Mucosa of descending colon (tissue), 3 donors: ENCODE measurements at regions not wholly inside any gene's neighbourhood (a gene's known extent, or its start where the extent isn't known, plus 50 kb on each side); places are given as distances from the start of the nearest gene placed in this dataset.
A peak's percentile ranks its signal among the peaks of the same experiment; 100 is the strongest.

Source experiments
- ATAC-seq: fragments of 200-7000 bp; cut with Tn5 transposase; one replicate; pipeline ENCODE4 v1.9.1; 2020; ENCODE audit warnings: mild to moderate bottlenecking, moderate library complexity
- DNase-seq, 3 donors: peaks; one replicate each; pipeline ENCODE4 v3.0.0-alpha.2; 2020
- H3K36me3 ChIP-seq: fragments of 200-600 bp; one replicate; pipeline ENCODE4 v1.8.0; 2021; ENCODE audit warnings: low read depth, mild to moderate bottlenecking
- H3K4me1 ChIP-seq: fragments of 200-600 bp; one replicate; pipeline ENCODE4 v1.8.0; 2021; ENCODE audit warnings: low read depth, mild to moderate bottlenecking
- H3K4me3 ChIP-seq: fragments of 200-600 bp; one replicate; pipeline ENCODE4 v1.8.0; 2021; ENCODE audit warnings: mild to moderate bottlenecking
- H3K9me3 ChIP-seq: fragments of 200-600 bp; one replicate; pipeline ENCODE4 v1.8.0; 2021; ENCODE audit warnings: mild to moderate bottlenecking
- CTCF ChIP-seq: fragments of 200-600 bp; IDR thresholded peaks from one replicate; pipeline ENCODE4 v1.8.0; 2022; ENCODE audit warnings: antibody characterized with exemption, mild to moderate bottlenecking
- intact Hi-C, 2 donors: fragments of 100-400 bp; cut with DNase I in 1 of 2; cut with micrococcal nuclease in 1 of 2; formaldehyde crosslinking; loops; one replicate each; pipeline versions ENCODE4 v1.11.0 to v1.11.1; 2022; cut with DNase I, micrococcal nuclease
- donor health status: DM: no; HTN: no; CAD: no; lungs with moderate emphysema.
- donor health status: DM: no; HTN: no; CAD: no.
- donor health status: DM: no; HTN: yes; CAD: no.

- no peaks in the 10 kb centered on the region for H3K36me3 ChIP-seq
- peak in 2 of 3 donors; percentile 64 to 92 for DNase-seq
- H3K4me1 ChIP-seq: no peaks in the 10 kb centered on the region
- intact Hi-C loops: loop anchor here (5.0 kb wide), 2 partner anchors 122 to 127 kb away; no protein-coding TSS in a partner anchor
- no peak overlapping the region for H3K4me3 ChIP-seq
- H3K9me3 ChIP-seq: no peaks in the 10 kb centered on the region
- TF ChIP-seq CTCF: peak; percentile 77
- peak; percentile 87 for ATAC-seq
These were observed 165.2 kb upstream of the UMPS start for GRCh38 chr3:124565013-124565412.

GRCh38 chr3:124565551-124565950 lies 164.7 kb upstream of the UMPS start:
- DNase-seq (no peak), ATAC-seq (no peak)
- no peak for TF ChIP-seq CTCF
- intact Hi-C loops: loop anchor here (5.0 kb wide), 2 partner anchors 122 to 127 kb away; no protein-coding TSS in a partner anchor
- no peaks in the 10 kb centered on the region for H3K36me3 ChIP-seq
- H3K9me3 ChIP-seq: no peaks in the 10 kb centered on the region
- no peak overlapping the region for H3K4me3 ChIP-seq
- H3K4me1 ChIP-seq: no peaks in the 10 kb centered on the region

GRCh38 chr3:124566701-124567100 lies 163.6 kb upstream of the UMPS start:
- H3K4me1 ChIP-seq: no peaks in the 10 kb centered on the region
- H3K36me3 ChIP-seq: no peaks in the 10 kb centered on the region
- intact Hi-C loops: loop anchor here (5.0 kb wide), 2 partner anchors 121 to 126 kb away; no protein-coding TSS in a partner anchor

GRCh38 chr3:124567179-124567578 lies 163.1 kb upstream of the UMPS start:
- ATAC-seq (no peak), DNase-seq (no peak)
- Histone ChIP-seq H3K36me3 (no peaks in the 10 kb centered on the region), H3K4me1 (no peaks in the 10 kb centered on the region), H3K9me3 (no peaks in the 10 kb centered on the region), H3K4me3 (no peak overlapping the region)
- intact Hi-C loops: loop anchor here (5.0 kb wide), 2 partner anchors 120 to 125 kb away; no protein-coding TSS in a partner anchor
- TF ChIP-seq CTCF: no peak

More at GRCh38 chr3:124566701-124567100, 163.6 kb upstream of the UMPS start:
- no peak for TF ChIP-seq CTCF
- Histone ChIP-seq H3K9me3 (no peaks in the 10 kb centered on the region), H3K4me3 (no peak overlapping the region)
- DNase-seq: no peak
- no peak for ATAC-seq

- Histone ChIP-seq H3K4me1 (no peaks in the 10 kb centered on the region), H3K4me3 (no peak overlapping the region), H3K36me3 (no peaks in the 10 kb centered on the region), H3K9me3 (no peaks in the 10 kb centered on the region)
- no peak for TF ChIP-seq CTCF
- no peak for DNase-seq
- intact Hi-C loops: loop anchor here (5.0 kb wide), 2 partner anchors 118 to 123 kb away; no protein-coding TSS in a partner anchor
- ATAC-seq: no peak
These were observed 160.5 kb upstream of the UMPS start for GRCh38 chr3:124569761-124570160.

- TF ChIP-seq CTCF: no peak
- intact Hi-C loops: no loop called here
- no peaks in the 10 kb centered on the region for H3K9me3 ChIP-seq
- no peaks in the 10 kb centered on the region for H3K4me1 ChIP-seq
- ATAC-seq: no peak
- DNase-seq: no peak
- H3K4me3 ChIP-seq: no peak overlapping the region
- H3K36me3 ChIP-seq: no peaks in the 10 kb centered on the region
These were observed 160.0 kb upstream of the UMPS start for GRCh38 chr3:124570232-124570631.
